K562 (cell line): ENCODE measurements at regions not wholly inside any gene's neighbourhood (a gene's known extent, or its start where the extent isn't known, plus 50 kb on each side); places are given as distances from the start of the nearest gene placed in this dataset.

Source experiments
- DACH1 ChIP-seq: fragments of 450-650 bp; IDR thresholded peaks from 2 replicates; pipeline ENCODE4 v1.6.1; 2018; ENCODE audit not compliant: partially characterized antibody
- EP300 ChIP-seq: IDR thresholded peaks from 2 replicates; pipeline ENCODE4 v1.6.1; 2012; ENCODE audit warnings: low read length, improper control_type of control experiment
- FOSL1 ChIP-seq: fragments of 200-800 bp; sonication (Bioruptor generic); conservative IDR thresholded peaks from 2 replicates; pipeline ENCODE4 v1.6.1; 2016; ENCODE audit warnings: missing genetic modification characterization, missing compliant biosample characterization
- KDM1A ChIP-seq, 2 experiments: fragments of 450-650 bp; IDR thresholded peaks; 2 replicates each; pipeline ENCODE4 v1.6.1; 2016; ENCODE audit warnings: mild to moderate bottlenecking in 2 of 2
- KLF13 ChIP-seq: fragments of 450-650 bp; IDR thresholded peaks from 2 replicates; pipeline ENCODE4 v1.6.1; 2016; ENCODE audit warnings: missing genetic modification characterization, low read depth, mild to moderate bottlenecking, missing compliant biosample characterization, moderate library complexity, borderline replicate concordance
- MTA2 ChIP-seq: fragments of 450-650 bp; IDR thresholded peaks from 2 replicates; pipeline ENCODE4 v1.6.1; 2016; ENCODE audit warnings: low read depth
- MTA3 ChIP-seq: fragments of 450-650 bp; formaldehyde crosslinking; IDR thresholded peaks from 2 replicates; pipeline ENCODE4 v1.6.1; 2017; ENCODE audit warnings: mild to moderate bottlenecking, borderline replicate concordance
- POLR2G ChIP-seq: fragments of 200-400 bp; formaldehyde crosslinking; IDR thresholded peaks from 2 replicates; pipeline ENCODE4 v1.6.1; 2017; ENCODE audit warnings: low read depth, mild to moderate bottlenecking, antibody characterized with exemption, low read length, moderate library complexity
- RCOR1 ChIP-seq, 2 experiments: IDR thresholded peaks; 2 replicates each; pipeline ENCODE4 v1.6.1; 2012; ENCODE audit warnings: low read depth in 2 of 2, low read length in 2 of 2, borderline replicate concordance in 1 of 2, improper control_type of control experiment in 1 of 2
- RFX5 ChIP-seq: IDR thresholded peaks from 2 replicates; pipeline ENCODE4 v1.6.1; 2011; ENCODE audit warnings: low read depth, mild to moderate bottlenecking, improper control_type of control experiment, low read length
- SMAD4 ChIP-seq: fragments of 250-450 bp; sonication (Bioruptor Pico); conservative IDR thresholded peaks from 2 replicates; pipeline ENCODE4 v1.8.0; 2021; ENCODE audit warnings: inconsistent platforms, mild to moderate bottlenecking, moderate library complexity
- TBL1XR1 ChIP-seq, 2 experiments: IDR thresholded peaks; 2 replicates each; pipeline ENCODE4 v1.6.1; 2012; ENCODE audit warnings: improper control_type of control experiment in 2 of 2, low read length in 2 of 2, mild to moderate bottlenecking in 1 of 2
- TRIM24 ChIP-seq, 2 experiments: fragments of 450-650 bp; IDR thresholded peaks; 2 replicates each; pipeline ENCODE4 v1.6.1; 2016
- ZBTB1 ChIP-seq: sonication (generic); formaldehyde crosslinking; IDR thresholded peaks from 2 replicates; pipeline ENCODE4 v1.8.1; 2023; ENCODE audit warnings: missing genetic modification reagents, low read depth, mild to moderate bottlenecking, borderline replicate concordance
- ZNF12 ChIP-seq: sonication (generic); formaldehyde crosslinking; IDR thresholded peaks from 2 replicates; pipeline ENCODE4 v1.4.0; 2020; ENCODE audit warnings: mild to moderate bottlenecking, missing genetic modification reagents
- ZNF347 ChIP-seq: fragments of 450-650 bp; formaldehyde crosslinking; IDR thresholded peaks from 2 replicates; pipeline ENCODE4 v1.4.0; 2020; ENCODE audit warnings: low read depth, mild to moderate bottlenecking, moderate library complexity
- ZNF780A ChIP-seq: fragments of 250-450 bp; sonication (Bioruptor Pico); IDR thresholded peaks from 2 replicates; pipeline ENCODE4 v1.5.0; 2021; ENCODE audit warnings: mild to moderate bottlenecking
- TF ChIP-seq, protein P1 (sequence below): fragments of 450-650 bp; IDR thresholded peaks from 2 replicates; pipeline ENCODE4 v1.6.1; 2014; ENCODE audit warnings: low read depth, mild to moderate bottlenecking, moderate library complexity, borderline replicate concordance
- TF ChIP-seq, protein P2 (sequence below): IDR thresholded peaks from 3 replicates; pipeline ENCODE4 v1.6.1; 2011; ENCODE audit warnings: borderline replicate concordance, mild to moderate bottlenecking; ENCODE audit not compliant: insufficient read length, insufficient read depth
- TF ChIP-seq, protein P3 (sequence below): sonication (generic); formaldehyde crosslinking; IDR thresholded peaks from 2 replicates; pipeline ENCODE4 v1.4.0; 2020; ENCODE audit warnings: mild to moderate bottlenecking, missing genetic modification reagents
- TF ChIP-seq, protein P4 (sequence below), 2 experiments: fragments of 450-650 bp in 1 of 2; sonication (generic) in 1 of 2; formaldehyde crosslinking in 1 of 2; IDR thresholded peaks in 1 of 2; conservative IDR thresholded peaks in 1 of 2; 2 replicates each; pipeline versions ENCODE4 v1.6.1 to v1.8.1; 2016 to 2023; ENCODE audit warnings: mild to moderate bottlenecking in 2 of 2, moderate library complexity in 2 of 2, inconsistent platforms in 1 of 2, missing genetic modification reagents in 1 of 2

DNA sequence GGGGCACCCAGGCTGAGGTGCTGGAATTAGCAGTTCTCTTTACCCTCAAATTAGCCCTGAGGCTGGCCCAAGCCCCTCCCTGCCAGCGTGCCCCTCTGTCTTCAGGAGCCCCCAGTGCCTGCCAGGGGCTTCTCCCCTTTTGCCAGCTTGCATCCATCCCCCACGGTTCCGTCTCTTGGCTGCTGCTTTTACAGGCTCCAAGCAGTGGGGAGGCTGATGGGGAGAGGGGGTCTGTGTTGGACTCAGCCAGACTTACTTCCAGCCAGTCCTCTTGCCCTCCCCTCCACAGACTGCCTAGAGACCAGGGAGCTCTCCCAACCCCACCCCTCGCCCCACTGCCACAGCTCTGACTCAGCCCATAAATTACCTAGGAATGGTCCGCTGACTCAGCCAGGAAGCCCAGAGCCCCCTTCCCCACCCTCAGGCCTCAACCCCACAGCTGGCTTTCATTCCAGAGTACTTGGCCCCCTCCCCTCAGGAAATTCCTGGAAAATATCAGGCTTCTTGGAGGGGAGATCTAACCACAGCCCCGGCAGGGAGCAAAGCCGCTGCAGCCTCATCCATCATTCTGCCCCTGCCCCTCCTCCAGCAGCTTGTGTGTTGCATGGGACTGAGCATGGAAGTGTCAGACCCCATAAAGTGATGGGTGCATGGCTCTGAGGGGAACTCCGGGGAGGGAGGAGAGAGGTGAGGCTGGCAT, 184.6 kb downstream of the ZFP36L2 start (continued):
- TF ChIP-seq, protein P1, sequence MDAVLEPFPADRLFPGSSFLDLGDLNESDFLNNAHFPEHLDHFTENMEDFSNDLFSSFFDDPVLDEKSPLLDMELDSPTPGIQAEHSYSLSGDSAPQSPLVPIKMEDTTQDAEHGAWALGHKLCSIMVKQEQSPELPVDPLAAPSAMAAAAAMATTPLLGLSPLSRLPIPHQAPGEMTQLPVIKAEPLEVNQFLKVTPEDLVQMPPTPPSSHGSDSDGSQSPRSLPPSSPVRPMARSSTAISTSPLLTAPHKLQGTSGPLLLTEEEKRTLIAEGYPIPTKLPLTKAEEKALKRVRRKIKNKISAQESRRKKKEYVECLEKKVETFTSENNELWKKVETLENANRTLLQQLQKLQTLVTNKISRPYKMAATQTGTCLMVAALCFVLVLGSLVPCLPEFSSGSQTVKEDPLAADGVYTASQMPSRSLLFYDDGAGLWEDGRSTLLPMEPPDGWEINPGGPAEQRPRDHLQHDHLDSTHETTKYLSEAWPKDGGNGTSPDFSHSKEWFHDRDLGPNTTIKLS: no peak
- TF ChIP-seq ZNF780A (no peak), DACH1 (peak; percentile 36), MTA2 (peak; percentile 24; the same call in 1 of the 2 replicates), ZBTB1 (CRISPR knock-in tag) (no peak), KLF13 (no peak), EP300 (peak; percentile 76), SMAD4 (0 out of 2 replicates have a peak, but pooled peaks have one; percentile 43), KDM1A (IDR thresholded peaks at IDR 0.05) (peak; percentile 32 to 54; a peak in 1 of 4 replicates), ZNF347 (CRISPR knock-in tag) (no peak), POLR2G (peak; percentile 34), ZNF12 (CRISPR knock-in tag) (peak; percentile 61; the same call in 1 of the 2 replicates), TBL1XR1 (IDR thresholded peaks at IDR 0.05; ENCODE audit: low read length in 2 of 2) (peak in 1 of 2 experiments; percentile 62; a peak in 1 of 4 replicates), TRIM24 (IDR thresholded peaks at IDR 0.05) (peak in 1 of 2 experiments; percentile 63; a peak in 1 of 4 replicates), RFX5 (no peak), MTA3 (peak; percentile 81; the same call in 1 of the 2 replicates), RCOR1 (IDR thresholded peaks at IDR 0.05; ENCODE audit: borderline replicate concordance in 1 of 2, low read depth in 2 of 2, low read length in 2 of 2) (peak in 1 of 2 experiments; percentile 32; a peak in 1 of 4 replicates), FOSL1 (tag) (peak; percentile 98)
- TF ChIP-seq, protein P2, sequence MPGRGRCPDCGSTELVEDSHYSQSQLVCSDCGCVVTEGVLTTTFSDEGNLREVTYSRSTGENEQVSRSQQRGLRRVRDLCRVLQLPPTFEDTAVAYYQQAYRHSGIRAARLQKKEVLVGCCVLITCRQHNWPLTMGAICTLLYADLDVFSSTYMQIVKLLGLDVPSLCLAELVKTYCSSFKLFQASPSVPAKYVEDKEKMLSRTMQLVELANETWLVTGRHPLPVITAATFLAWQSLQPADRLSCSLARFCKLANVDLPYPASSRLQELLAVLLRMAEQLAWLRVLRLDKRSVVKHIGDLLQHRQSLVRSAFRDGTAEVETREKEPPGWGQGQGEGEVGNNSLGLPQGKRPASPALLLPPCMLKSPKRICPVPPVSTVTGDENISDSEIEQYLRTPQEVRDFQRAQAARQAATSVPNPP: no peak
- TF ChIP-seq, protein P3, sequence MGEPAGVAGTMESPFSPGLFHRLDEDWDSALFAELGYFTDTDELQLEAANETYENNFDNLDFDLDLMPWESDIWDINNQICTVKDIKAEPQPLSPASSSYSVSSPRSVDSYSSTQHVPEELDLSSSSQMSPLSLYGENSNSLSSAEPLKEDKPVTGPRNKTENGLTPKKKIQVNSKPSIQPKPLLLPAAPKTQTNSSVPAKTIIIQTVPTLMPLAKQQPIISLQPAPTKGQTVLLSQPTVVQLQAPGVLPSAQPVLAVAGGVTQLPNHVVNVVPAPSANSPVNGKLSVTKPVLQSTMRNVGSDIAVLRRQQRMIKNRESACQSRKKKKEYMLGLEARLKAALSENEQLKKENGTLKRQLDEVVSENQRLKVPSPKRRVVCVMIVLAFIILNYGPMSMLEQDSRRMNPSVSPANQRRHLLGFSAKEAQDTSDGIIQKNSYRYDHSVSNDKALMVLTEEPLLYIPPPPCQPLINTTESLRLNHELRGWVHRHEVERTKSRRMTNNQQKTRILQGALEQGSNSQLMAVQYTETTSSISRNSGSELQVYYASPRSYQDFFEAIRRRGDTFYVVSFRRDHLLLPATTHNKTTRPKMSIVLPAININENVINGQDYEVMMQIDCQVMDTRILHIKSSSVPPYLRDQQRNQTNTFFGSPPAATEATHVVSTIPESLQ (CRISPR knock-in tag): peak; percentile 67; the same call in 1 of the 2 replicates
- TF ChIP-seq, protein P4, sequence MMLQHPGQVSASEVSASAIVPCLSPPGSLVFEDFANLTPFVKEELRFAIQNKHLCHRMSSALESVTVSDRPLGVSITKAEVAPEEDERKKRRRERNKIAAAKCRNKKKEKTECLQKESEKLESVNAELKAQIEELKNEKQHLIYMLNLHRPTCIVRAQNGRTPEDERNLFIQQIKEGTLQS (IDR thresholded peaks at IDR 0.05): peak; percentile 95
- TF ChIP-seq, protein P4 (CRISPR knock-in tag; conservative IDR thresholded peaks at IDR 0.05): 0 out of 2 replicates have a peak, but pooled peaks have one; percentile 14
